ENCODE measurements at regions not wholly inside any gene's neighbourhood (a gene's known extent, or its start where the extent isn't known, plus 50 kb on each side); places are given as distances from the start of the nearest gene placed in this dataset.

GRCh38 chr2:194103941-194104659 is 1552.9 kb upstream of the SLC39A10 start:
- H3K4me1 ChIP-seq (ENCODE audit: insufficient read depth) = no peaks in the 10 kb centered on the region
- no peaks in the 10 kb centered on the region for H3K36me3 ChIP-seq (replicated peaks; ENCODE audit: insufficient read depth, low read depth)
- no peaks in the 10 kb centered on the region for H3K27me3 ChIP-seq
- no peak overlapping the region for H3K4me2 ChIP-seq
- no peaks in the 10 kb centered on the region for H4K20me1 ChIP-seq (ENCODE audit: insufficient read depth, poor library complexity, severe bottlenecking)
- H3K27ac ChIP-seq = no peak overlapping the region
- TF ChIP-seq, protein P1, sequence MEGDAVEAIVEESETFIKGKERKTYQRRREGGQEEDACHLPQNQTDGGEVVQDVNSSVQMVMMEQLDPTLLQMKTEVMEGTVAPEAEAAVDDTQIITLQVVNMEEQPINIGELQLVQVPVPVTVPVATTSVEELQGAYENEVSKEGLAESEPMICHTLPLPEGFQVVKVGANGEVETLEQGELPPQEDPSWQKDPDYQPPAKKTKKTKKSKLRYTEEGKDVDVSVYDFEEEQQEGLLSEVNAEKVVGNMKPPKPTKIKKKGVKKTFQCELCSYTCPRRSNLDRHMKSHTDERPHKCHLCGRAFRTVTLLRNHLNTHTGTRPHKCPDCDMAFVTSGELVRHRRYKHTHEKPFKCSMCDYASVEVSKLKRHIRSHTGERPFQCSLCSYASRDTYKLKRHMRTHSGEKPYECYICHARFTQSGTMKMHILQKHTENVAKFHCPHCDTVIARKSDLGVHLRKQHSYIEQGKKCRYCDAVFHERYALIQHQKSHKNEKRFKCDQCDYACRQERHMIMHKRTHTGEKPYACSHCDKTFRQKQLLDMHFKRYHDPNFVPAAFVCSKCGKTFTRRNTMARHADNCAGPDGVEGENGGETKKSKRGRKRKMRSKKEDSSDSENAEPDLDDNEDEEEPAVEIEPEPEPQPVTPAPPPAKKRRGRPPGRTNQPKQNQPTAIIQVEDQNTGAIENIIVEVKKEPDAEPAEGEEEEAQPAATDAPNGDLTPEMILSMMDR (IDR thresholded peaks at IDR 0.05; ENCODE audit: poor library complexity) = no peak
- TF ChIP-seq EZH2phosphoT487 (IDR thresholded peaks at IDR 0.05; ENCODE audit: low read depth, severe bottlenecking, unreplicated experiment) (no peak), EZH2 (IDR thresholded peaks at IDR 0.05; ENCODE audit: borderline replicate concordance) (no peak)
- H2AFZ ChIP-seq = no peak overlapping the region
- 98% methylated on average over 2 of the region's 2 CpGs for WGBS (ENCODE audit: low lambda C conversion rate, missing lambda C conversion rate)
- no peaks in the 10 kb centered on the region for H3K9me3 ChIP-seq (ENCODE audit: low read depth)
- H3K4me3 ChIP-seq = no peak overlapping the region
- no peaks in the 10 kb centered on the region for H3K79me2 ChIP-seq
- no peak for DNase-seq (ENCODE audit: low spot score)
- H3K9me2 ChIP-seq (replicated peaks; ENCODE audit: insufficient read depth) = no peaks in the 10 kb centered on the region

DNA sequence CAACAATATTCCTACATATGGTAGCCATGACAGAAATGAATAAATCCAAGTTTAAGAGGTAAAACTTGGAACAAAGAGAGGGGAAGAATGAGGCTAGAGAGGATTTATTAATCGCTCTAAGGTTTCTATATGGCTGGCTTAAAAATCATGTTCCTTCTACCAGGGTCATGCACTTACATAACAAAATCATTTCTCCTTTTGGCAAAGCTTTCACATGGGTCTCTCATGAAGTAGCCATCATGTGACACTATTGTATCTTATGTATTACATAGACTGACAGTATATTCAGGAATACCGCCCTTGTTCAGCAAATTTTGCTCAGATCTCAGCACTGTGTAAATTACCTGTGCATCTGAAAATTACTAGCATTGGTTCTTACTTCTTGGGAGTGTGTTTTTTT is 1554.5 kb upstream of the SLC39A10 start:
- no peaks in the 10 kb centered on the region for H3K79me2 ChIP-seq
- 94% methylated on average over 2 of the region's 2 CpGs for WGBS (ENCODE audit: low lambda C conversion rate, missing lambda C conversion rate)
- no peaks in the 10 kb centered on the region for H4K20me1 ChIP-seq (ENCODE audit: insufficient read depth, poor library complexity, severe bottlenecking)
- H3K4me3 ChIP-seq = no peak overlapping the region
- no peaks in the 10 kb centered on the region for H3K27me3 ChIP-seq
- no peak overlapping the region for H2AFZ ChIP-seq
- no peak overlapping the region for H3K4me2 ChIP-seq
- no peaks in the 10 kb centered on the region for H3K4me1 ChIP-seq (ENCODE audit: insufficient read depth)
- H3K36me3 ChIP-seq (replicated peaks; ENCODE audit: insufficient read depth, low read depth) = no peaks in the 10 kb centered on the region
- no peak for DNase-seq (ENCODE audit: low spot score)
- no peak for TF ChIP-seq EZH2 (IDR thresholded peaks at IDR 0.05; ENCODE audit: borderline replicate concordance)
- TF ChIP-seq, protein P1 (IDR thresholded peaks at IDR 0.05; ENCODE audit: poor library complexity) = no peak
- TF ChIP-seq EZH2phosphoT487 (IDR thresholded peaks at IDR 0.05; ENCODE audit: low read depth, severe bottlenecking, unreplicated experiment) = no peak
- H3K9me2 ChIP-seq (replicated peaks; ENCODE audit: insufficient read depth) = no peaks in the 10 kb centered on the region
- no peaks in the 10 kb centered on the region for H3K9me3 ChIP-seq (ENCODE audit: low read depth)
- H3K27ac ChIP-seq = no peak overlapping the region

DNA sequence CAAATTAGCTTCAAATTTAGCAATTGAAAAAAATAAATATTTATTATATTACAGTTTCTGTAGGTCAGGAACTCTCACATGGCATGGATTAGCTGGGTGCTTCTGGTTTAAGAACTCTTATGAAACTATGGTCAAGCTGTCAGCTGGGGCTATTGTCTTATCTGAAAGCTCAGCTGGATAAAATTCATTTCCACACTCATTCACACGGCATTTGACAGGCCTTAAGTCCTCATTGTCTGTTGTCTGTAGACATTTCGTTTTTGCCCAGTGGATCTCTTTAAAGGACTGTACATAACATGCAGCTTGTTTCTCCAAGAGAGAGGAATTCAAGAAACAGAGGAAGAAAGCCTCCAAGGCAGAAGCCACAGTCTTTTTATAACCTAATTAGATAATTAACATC is 1556.8 kb upstream of the SLC39A10 start:
- no peaks in the 10 kb centered on the region for H3K4me1 ChIP-seq (ENCODE audit: insufficient read depth)
- no peak for DNase-seq (ENCODE audit: low spot score)
- H3K9me2 ChIP-seq (replicated peaks; ENCODE audit: insufficient read depth) = no peaks in the 10 kb centered on the region
- no peaks in the 10 kb centered on the region for H3K36me3 ChIP-seq (replicated peaks; ENCODE audit: insufficient read depth, low read depth)
- no peak overlapping the region for H3K4me2 ChIP-seq
- H4K20me1 ChIP-seq (ENCODE audit: insufficient read depth, poor library complexity, severe bottlenecking) = no peaks in the 10 kb centered on the region
- H3K4me3 ChIP-seq = no peak overlapping the region
- no peaks in the 10 kb centered on the region for H3K9me3 ChIP-seq (ENCODE audit: low read depth)
- H3K27ac ChIP-seq = no peak overlapping the region
- no peaks in the 10 kb centered on the region for H3K27me3 ChIP-seq
- no peak overlapping the region for H2AFZ ChIP-seq
- H3K79me2 ChIP-seq = no peaks in the 10 kb centered on the region
- TF ChIP-seq, protein P1 (IDR thresholded peaks at IDR 0.05; ENCODE audit: poor library complexity) = no peak
- TF ChIP-seq EZH2phosphoT487 (IDR thresholded peaks at IDR 0.05; ENCODE audit: low read depth, severe bottlenecking, unreplicated experiment) (no peak), EZH2 (IDR thresholded peaks at IDR 0.05; ENCODE audit: borderline replicate concordance) (no peak)
- 63% methylated on average over 2 of the region's 2 CpGs for WGBS (ENCODE audit: low lambda C conversion rate, missing lambda C conversion rate)

All from hepatocyte (in vitro differentiated cells).